ENCODE measurements at regions not wholly inside any gene's neighbourhood (a gene's known extent, or its start where the extent isn't known, plus 50 kb on each side); places are given as distances from the start of the nearest gene placed in this dataset.

DNA sequence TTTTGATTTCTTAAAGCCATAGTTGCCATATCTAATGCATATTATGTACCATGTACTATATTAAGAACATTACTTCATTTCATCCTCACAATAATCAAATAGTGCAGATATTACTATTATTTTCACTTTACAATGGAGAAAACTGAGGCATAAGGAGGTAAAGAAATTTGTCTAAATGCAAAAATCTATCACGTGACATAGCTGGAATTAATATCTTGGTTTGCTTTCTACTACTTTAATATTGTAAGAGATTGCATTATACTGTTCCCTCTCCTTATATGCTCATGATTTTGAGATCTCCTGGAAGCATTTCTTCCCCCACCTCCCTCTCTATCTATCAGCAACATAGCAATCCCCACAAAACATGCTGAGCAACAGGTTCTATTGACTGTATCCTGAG lies 330.8 kb upstream of the SPTLC3 start:
- TF ChIP-seq, protein P1, sequence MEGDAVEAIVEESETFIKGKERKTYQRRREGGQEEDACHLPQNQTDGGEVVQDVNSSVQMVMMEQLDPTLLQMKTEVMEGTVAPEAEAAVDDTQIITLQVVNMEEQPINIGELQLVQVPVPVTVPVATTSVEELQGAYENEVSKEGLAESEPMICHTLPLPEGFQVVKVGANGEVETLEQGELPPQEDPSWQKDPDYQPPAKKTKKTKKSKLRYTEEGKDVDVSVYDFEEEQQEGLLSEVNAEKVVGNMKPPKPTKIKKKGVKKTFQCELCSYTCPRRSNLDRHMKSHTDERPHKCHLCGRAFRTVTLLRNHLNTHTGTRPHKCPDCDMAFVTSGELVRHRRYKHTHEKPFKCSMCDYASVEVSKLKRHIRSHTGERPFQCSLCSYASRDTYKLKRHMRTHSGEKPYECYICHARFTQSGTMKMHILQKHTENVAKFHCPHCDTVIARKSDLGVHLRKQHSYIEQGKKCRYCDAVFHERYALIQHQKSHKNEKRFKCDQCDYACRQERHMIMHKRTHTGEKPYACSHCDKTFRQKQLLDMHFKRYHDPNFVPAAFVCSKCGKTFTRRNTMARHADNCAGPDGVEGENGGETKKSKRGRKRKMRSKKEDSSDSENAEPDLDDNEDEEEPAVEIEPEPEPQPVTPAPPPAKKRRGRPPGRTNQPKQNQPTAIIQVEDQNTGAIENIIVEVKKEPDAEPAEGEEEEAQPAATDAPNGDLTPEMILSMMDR (IDR thresholded peaks at IDR 0.05; ENCODE audit: insufficient read depth, low read depth, low read length) = no peak
- TF ChIP-seq EZH2 (IDR thresholded peaks at IDR 0.05; ENCODE audit: insufficient read depth, low read length) = no peak
